ENCODE measurements at regions not wholly inside any gene's neighbourhood (a gene's known extent, or its start where the extent isn't known, plus 50 kb on each side); places are given as distances from the start of the nearest gene placed in this dataset.

GRCh38 chr4:8732681-8733243, 138.9 kb downstream of the HMX1 start:
- TF ChIP-seq CTCF (IDR thresholded peaks at IDR 0.05) (no peak), POLR2A (IDR thresholded peaks at IDR 0.05) (no peak), POLR2AphosphoS5 (IDR thresholded peaks at IDR 0.05) (no peak)
